IPS-NIHi7 (cell line): ENCODE measurements at regions not wholly inside any gene's neighbourhood (a gene's known extent, or its start where the extent isn't known, plus 50 kb on each side); places are given as distances from the start of the nearest gene placed in this dataset.
A peak's percentile ranks its signal among the peaks of the same experiment; 100 is the strongest.

Source experiments
- DNase-seq: peaks from one replicate; pipeline ENCODE4 v3.0.0; 2012; ENCODE audit warnings: mixed read lengths; ENCODE audit errors: extremely low spot score

- no peak for DNase-seq
Observed at GRCh38 chr1:244157731-244158438, 106.8 kb downstream of the ZBTB18 start.

GRCh38 chr1:244159646-244160045, 108.6 kb downstream of the ZBTB18 start:
- no peak for DNase-seq

GRCh38 chr1:244160455-244161235, 109.6 kb downstream of the ZBTB18 start:
- DNase-seq: no peak

GRCh38 chr1:244161236-244161510, 110.1 kb downstream of the ZBTB18 start:
- no peak for DNase-seq

- DNase-seq: no peak
Observed at GRCh38 chr1:244162786-244163530, 111.9 kb downstream of the ZBTB18 start.

- DNase-seq: peak; percentile 76
Observed at GRCh38 chr1:244163861-244164510, 112.9 kb downstream of the ZBTB18 start.

GRCh38 chr1:244164511-244164890, 113.4 kb downstream of the ZBTB18 start:
- DNase-seq: no peak

GRCh38 chr1:244165021-244165420, 113.9 kb downstream of the ZBTB18 start:
- DNase-seq: no peak

- DNase-seq: no peak
Observed at GRCh38 chr1:244165701-244166100, 114.6 kb downstream of the ZBTB18 start.

- no peak for DNase-seq
Observed at GRCh38 chr1:244171241-244171985, 120.3 kb downstream of the ZBTB18 start.

- no peak for DNase-seq
Observed at GRCh38 chr1:244173240-244173639, 122.2 kb downstream of the ZBTB18 start.

GRCh38 chr1:244173769-244174168, 122.7 kb downstream of the ZBTB18 start:
- no peak for DNase-seq

GRCh38 chr1:244174922-244175521, 123.9 kb downstream of the ZBTB18 start:
- peak; percentile 39 for DNase-seq

GRCh38 chr1:244176201-244176600, 125.1 kb downstream of the ZBTB18 start:
- no peak for DNase-seq

- no peak for DNase-seq
Observed at GRCh38 chr1:244180256-244180655, 129.2 kb downstream of the ZBTB18 start.

- no peak for DNase-seq
Observed at GRCh38 chr1:244181867-244182266, 130.8 kb downstream of the ZBTB18 start.

GRCh38 chr1:244183037-244183436, 132.0 kb downstream of the ZBTB18 start:
- DNase-seq: no peak

- no peak for DNase-seq
Observed at GRCh38 chr1:244186372-244186771, 135.3 kb downstream of the ZBTB18 start.

- no peak for DNase-seq
Observed at GRCh38 chr1:244187310-244187709, 136.2 kb downstream of the ZBTB18 start.

GRCh38 chr1:244191581-244191980, 140.5 kb downstream of the ZBTB18 start:
- no peak for DNase-seq

- no peak for DNase-seq
Observed at GRCh38 chr1:244192325-244192724, 141.2 kb downstream of the ZBTB18 start.
